ENCODE measurements at regions not wholly inside any gene's neighbourhood (a gene's known extent, or its start where the extent isn't known, plus 50 kb on each side); places are given as distances from the start of the nearest gene placed in this dataset.
"Not testable (repeated sequence)": the region's sequence is repeated elsewhere in the genome, so short reads cannot be mapped to it uniquely, and the experiment has no call there.

- not testable (repeated sequence) for DNase-seq; H3K27ac ChIP-seq (ENCODE audit: low read depth in 1 of 2, low read length in 1 of 2); H3K9ac ChIP-seq (ENCODE audit: insufficient read depth in 1 of 2, low read length in 2 of 2); H3K27me3 ChIP-seq (ENCODE audit: control insufficient read depth in 3 of 3, insufficient read depth in 3 of 3, low read length in 2 of 3); H3K9me3 ChIP-seq (ENCODE audit: control insufficient read depth in 4 of 4, insufficient read depth in 3 of 4, low read length in 3 of 4); ATAC-seq (ENCODE audit: insufficient read depth, low FRiP score); H3K4me1 ChIP-seq (ENCODE audit: control insufficient read depth in 5 of 5, insufficient read depth in 5 of 5, low read length in 5 of 5); H3K4me3 ChIP-seq; H3K36me3 ChIP-seq (ENCODE audit: control insufficient read depth in 4 of 4, insufficient read depth in 4 of 4, low read length in 4 of 4)
- WGBS, 2 donors = no CpG with 5 or more reads among the region's 8 CpGs
These were observed 2777.4 kb upstream of the TPTE start for GRCh38 chr21:7743940-7744339.

GRCh38 chr21:7744406-7745099 lies 2776.8 kb upstream of the TPTE start:
- H3K9ac ChIP-seq (ENCODE audit: insufficient read depth in 1 of 2, low read length in 2 of 2); H3K27me3 ChIP-seq (ENCODE audit: control insufficient read depth in 3 of 3, insufficient read depth in 3 of 3, low read length in 2 of 3); DNase-seq; H3K4me3 ChIP-seq; H3K36me3 ChIP-seq (ENCODE audit: control insufficient read depth in 4 of 4, insufficient read depth in 4 of 4, low read length in 4 of 4); H3K4me1 ChIP-seq (ENCODE audit: control insufficient read depth in 5 of 5, insufficient read depth in 5 of 5, low read length in 5 of 5); H3K9me3 ChIP-seq (ENCODE audit: control insufficient read depth in 4 of 4, insufficient read depth in 3 of 4, low read length in 3 of 4); H3K27ac ChIP-seq (ENCODE audit: low read depth in 1 of 2, low read length in 1 of 2): not testable (repeated sequence)
- no CpG with 5 or more reads among the region's 49 CpGs for WGBS, 2 donors
- ATAC-seq (ENCODE audit: insufficient read depth, low FRiP score) = peak; percentile 92

DNA sequence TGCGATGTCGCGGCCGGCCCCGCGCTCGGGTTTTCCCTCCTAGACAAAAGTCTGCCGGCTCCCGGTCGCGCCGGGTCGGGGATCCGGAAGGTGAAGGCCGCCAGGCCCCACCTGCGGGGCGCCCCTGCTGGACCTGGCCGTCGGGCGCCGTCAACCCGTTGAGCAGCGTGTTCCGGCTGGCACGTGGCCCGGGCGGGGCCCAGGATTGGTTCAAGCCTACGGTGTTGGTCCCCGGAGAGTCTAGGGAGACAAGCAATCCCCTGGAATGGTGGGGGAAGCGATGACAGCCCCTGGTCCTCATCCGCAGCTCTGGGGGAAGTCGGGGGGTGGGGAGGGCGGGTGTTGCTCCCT lies 2776.3 kb upstream of the TPTE start:
- H3K27me3 ChIP-seq (ENCODE audit: control insufficient read depth in 3 of 3, insufficient read depth in 3 of 3, low read length in 2 of 3); H3K27ac ChIP-seq (ENCODE audit: low read depth in 1 of 2, low read length in 1 of 2); H3K4me3 ChIP-seq; DNase-seq; H3K9me3 ChIP-seq (ENCODE audit: control insufficient read depth in 4 of 4, insufficient read depth in 3 of 4, low read length in 3 of 4); H3K4me1 ChIP-seq (ENCODE audit: control insufficient read depth in 5 of 5, insufficient read depth in 5 of 5, low read length in 5 of 5); H3K9ac ChIP-seq (ENCODE audit: insufficient read depth in 1 of 2, low read length in 2 of 2); H3K36me3 ChIP-seq (ENCODE audit: control insufficient read depth in 4 of 4, insufficient read depth in 4 of 4, low read length in 4 of 4): not testable (repeated sequence)
- WGBS, 2 donors = no CpG with 5 or more reads among the region's 33 CpGs
- peak; percentile 84 for ATAC-seq (ENCODE audit: insufficient read depth, low FRiP score)

GRCh38 chr21:7747964-7748363 lies 2773.4 kb upstream of the TPTE start:
- H3K4me1 ChIP-seq (ENCODE audit: control insufficient read depth in 5 of 5, insufficient read depth in 5 of 5, low read length in 5 of 5); H3K36me3 ChIP-seq (ENCODE audit: control insufficient read depth in 4 of 4, insufficient read depth in 4 of 4, low read length in 4 of 4); H3K9me3 ChIP-seq (ENCODE audit: control insufficient read depth in 4 of 4, insufficient read depth in 3 of 4, low read length in 3 of 4); H3K4me3 ChIP-seq; H3K27me3 ChIP-seq (ENCODE audit: control insufficient read depth in 3 of 3, insufficient read depth in 3 of 3, low read length in 2 of 3); H3K9ac ChIP-seq (ENCODE audit: insufficient read depth in 1 of 2, low read length in 2 of 2); DNase-seq; H3K27ac ChIP-seq (ENCODE audit: low read depth in 1 of 2, low read length in 1 of 2); ATAC-seq (ENCODE audit: insufficient read depth, low FRiP score): not testable (repeated sequence)
- WGBS, 2 donors = 85 to 93% methylated on average over 2 of the region's 2 CpGs

- not testable (repeated sequence) for ATAC-seq (ENCODE audit: insufficient read depth, low FRiP score); DNase-seq; H3K36me3 ChIP-seq (ENCODE audit: control insufficient read depth in 4 of 4, insufficient read depth in 4 of 4, low read length in 4 of 4); H3K9ac ChIP-seq (ENCODE audit: insufficient read depth in 1 of 2, low read length in 2 of 2); H3K9me3 ChIP-seq (ENCODE audit: control insufficient read depth in 4 of 4, insufficient read depth in 3 of 4, low read length in 3 of 4); H3K4me1 ChIP-seq (ENCODE audit: control insufficient read depth in 5 of 5, insufficient read depth in 5 of 5, low read length in 5 of 5); H3K4me3 ChIP-seq; H3K27ac ChIP-seq (ENCODE audit: low read depth in 1 of 2, low read length in 1 of 2); H3K27me3 ChIP-seq (ENCODE audit: control insufficient read depth in 3 of 3, insufficient read depth in 3 of 3, low read length in 2 of 3)
- no CpG with 5 or more reads among the region's 2 CpGs for WGBS, 2 donors
These were observed 2768.8 kb upstream of the TPTE start for GRCh38 chr21:7752611-7753010.

DNA sequence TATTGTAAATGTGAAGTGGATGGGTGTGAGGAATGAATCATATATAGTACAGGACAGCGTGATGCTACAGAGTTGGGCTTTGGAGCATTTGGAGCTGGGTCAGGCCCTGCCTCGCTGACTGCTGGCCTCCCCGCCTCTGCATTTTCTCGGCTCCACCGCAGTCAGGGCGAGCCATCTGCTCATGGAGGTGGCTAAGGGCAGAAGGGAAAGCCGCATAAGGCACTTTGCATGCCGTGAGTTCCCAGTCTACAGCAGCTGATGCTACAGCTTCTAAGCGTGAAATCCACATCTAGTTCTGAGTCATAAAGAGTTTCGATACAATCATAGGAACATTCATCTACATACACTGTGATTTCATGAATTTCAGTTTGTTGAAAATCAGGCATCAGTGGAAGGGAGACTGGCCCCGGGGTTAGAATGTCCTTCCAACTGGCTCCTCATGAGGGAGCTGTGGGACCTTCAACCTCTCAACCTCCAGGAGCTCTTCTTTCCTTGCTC lies 2768.0 kb upstream of the TPTE start:
- not testable (repeated sequence) for H3K27me3 ChIP-seq (ENCODE audit: control insufficient read depth in 3 of 3, insufficient read depth in 3 of 3, low read length in 2 of 3); H3K4me1 ChIP-seq (ENCODE audit: control insufficient read depth in 5 of 5, insufficient read depth in 5 of 5, low read length in 5 of 5); H3K36me3 ChIP-seq (ENCODE audit: control insufficient read depth in 4 of 4, insufficient read depth in 4 of 4, low read length in 4 of 4); H3K9me3 ChIP-seq (ENCODE audit: control insufficient read depth in 4 of 4, insufficient read depth in 3 of 4, low read length in 3 of 4); DNase-seq; ATAC-seq (ENCODE audit: insufficient read depth, low FRiP score); H3K4me3 ChIP-seq; H3K9ac ChIP-seq (ENCODE audit: insufficient read depth in 1 of 2, low read length in 2 of 2); H3K27ac ChIP-seq (ENCODE audit: low read depth in 1 of 2, low read length in 1 of 2)
- WGBS, 2 donors = 82 to 84% methylated on average over 4 to 6 of the region's 11 CpGs

DNA sequence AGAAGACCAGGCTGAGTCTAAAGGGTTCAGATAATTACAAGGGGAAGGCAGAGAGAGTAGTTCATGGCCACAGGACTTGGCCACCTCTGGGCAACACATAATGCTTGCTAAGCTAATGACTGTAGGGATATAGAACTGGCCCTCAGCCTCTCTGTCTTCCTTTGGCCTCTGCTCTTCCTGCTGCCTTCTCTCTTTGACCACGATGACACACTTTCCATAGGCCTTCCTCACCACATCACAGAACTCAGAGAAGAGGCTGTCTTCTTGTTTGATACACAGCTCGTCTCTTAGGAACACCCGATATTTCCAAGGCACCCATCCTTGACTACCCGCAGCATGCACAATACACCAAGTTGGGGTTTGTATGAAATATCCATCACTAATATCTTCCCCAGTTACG lies 2751.4 kb upstream of the TPTE start:
- not testable (repeated sequence) for H3K27ac ChIP-seq (ENCODE audit: low read depth in 1 of 2, low read length in 1 of 2); DNase-seq; H3K4me3 ChIP-seq; ATAC-seq (ENCODE audit: insufficient read depth, low FRiP score); H3K9me3 ChIP-seq (ENCODE audit: control insufficient read depth in 4 of 4, insufficient read depth in 3 of 4, low read length in 3 of 4); H3K27me3 ChIP-seq (ENCODE audit: control insufficient read depth in 3 of 3, insufficient read depth in 3 of 3, low read length in 2 of 3); H3K36me3 ChIP-seq (ENCODE audit: control insufficient read depth in 4 of 4, insufficient read depth in 4 of 4, low read length in 4 of 4); H3K9ac ChIP-seq (ENCODE audit: insufficient read depth in 1 of 2, low read length in 2 of 2); H3K4me1 ChIP-seq (ENCODE audit: control insufficient read depth in 5 of 5, insufficient read depth in 5 of 5, low read length in 5 of 5)
- WGBS, 2 donors = no CpG with 5 or more reads among the region's 5 CpGs

DNA sequence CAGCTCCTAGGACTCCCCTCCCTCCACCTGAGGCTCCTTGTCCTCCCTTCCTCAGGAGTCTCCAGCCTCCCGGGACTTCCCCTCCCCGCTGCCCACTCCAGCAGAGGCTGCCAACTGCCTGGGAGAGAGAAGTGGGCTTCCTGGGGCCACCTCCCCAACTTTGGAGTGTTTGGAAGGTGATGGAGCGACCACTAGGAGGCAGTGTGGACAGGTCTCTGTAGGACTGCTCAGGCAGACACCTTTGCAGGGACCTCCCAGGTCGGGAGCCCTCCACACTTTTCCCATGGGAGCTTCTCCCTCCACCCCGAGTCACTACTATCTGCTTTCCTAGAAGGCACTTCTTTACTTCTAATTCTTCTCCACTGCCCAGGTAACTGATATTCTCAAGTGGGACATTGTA lies 2747.2 kb upstream of the TPTE start:
- H3K27ac ChIP-seq (ENCODE audit: low read depth in 1 of 2, low read length in 1 of 2); H3K9ac ChIP-seq (ENCODE audit: insufficient read depth in 1 of 2, low read length in 2 of 2); ATAC-seq (ENCODE audit: insufficient read depth, low FRiP score); H3K27me3 ChIP-seq (ENCODE audit: control insufficient read depth in 3 of 3, insufficient read depth in 3 of 3, low read length in 2 of 3); H3K4me3 ChIP-seq; H3K4me1 ChIP-seq (ENCODE audit: control insufficient read depth in 5 of 5, insufficient read depth in 5 of 5, low read length in 5 of 5); H3K36me3 ChIP-seq (ENCODE audit: control insufficient read depth in 4 of 4, insufficient read depth in 4 of 4, low read length in 4 of 4); H3K9me3 ChIP-seq (ENCODE audit: control insufficient read depth in 4 of 4, insufficient read depth in 3 of 4, low read length in 3 of 4); DNase-seq: not testable (repeated sequence)
- WGBS, 2 donors = no CpG with 5 or more reads among the region's 5 CpGs

Data from lung (tissue), 9 donors.